ES-I3 (cell line): ENCODE measurements at regions not wholly inside any gene's neighbourhood (a gene's known extent, or its start where the extent isn't known, plus 50 kb on each side); places are given as distances from the start of the nearest gene placed in this dataset.
A peak's percentile ranks its signal among the peaks of the same experiment; 100 is the strongest.
"Not testable (repeated sequence)": the region's sequence is repeated elsewhere in the genome, so short reads cannot be mapped to it uniquely, and the experiment has no call there.

Source experiments
- H3K36me3 ChIP-seq: 2 replicates; pipeline ENCODE4 v1.6.1; 2013; ENCODE audit warnings: mild to moderate bottlenecking, low read length, control low read depth, moderate library complexity; ENCODE audit not compliant: insufficient read depth
- H3K4me1 ChIP-seq: 2 replicates; pipeline ENCODE4 v1.6.1; 2013; ENCODE audit warnings: mild to moderate bottlenecking, control low read depth, low read length; ENCODE audit not compliant: insufficient read depth
- H3K9ac ChIP-seq: 2 replicates; pipeline ENCODE4 v1.6.1; 2013; ENCODE audit warnings: low read depth, mild to moderate bottlenecking, low read length, moderate library complexity
- H3K9me3 ChIP-seq: 2 replicates; pipeline ENCODE4 v1.6.1; 2013; ENCODE audit warnings: mild to moderate bottlenecking, low read length, moderate library complexity; ENCODE audit not compliant: control insufficient read depth, insufficient read depth

DNA sequence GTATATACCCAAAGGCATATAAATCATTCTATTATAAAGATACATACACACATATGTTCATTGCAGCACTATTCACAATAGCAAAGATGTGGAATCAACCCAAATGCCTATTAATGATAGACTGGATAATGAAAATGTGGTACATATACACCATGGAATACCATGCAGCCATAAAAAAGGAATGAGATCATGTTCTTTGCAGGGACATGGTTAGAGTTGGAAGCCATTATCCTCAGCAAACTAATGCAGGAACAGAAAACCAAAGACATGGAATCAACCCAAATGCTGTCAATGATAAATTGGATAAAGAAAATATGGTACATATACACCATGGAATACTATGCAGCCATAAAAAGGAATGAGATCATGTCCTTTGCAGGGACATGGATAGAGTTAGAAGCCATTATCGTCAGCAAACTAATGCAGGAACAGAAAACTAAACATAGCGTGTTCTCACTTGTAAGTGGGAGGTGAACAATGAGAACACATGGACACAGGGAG, 166.4 kb downstream of the TPBG start:
- not testable (repeated sequence) for H3K9me3 ChIP-seq, H3K4me1 ChIP-seq, H3K9ac ChIP-seq, H3K36me3 ChIP-seq

DNA sequence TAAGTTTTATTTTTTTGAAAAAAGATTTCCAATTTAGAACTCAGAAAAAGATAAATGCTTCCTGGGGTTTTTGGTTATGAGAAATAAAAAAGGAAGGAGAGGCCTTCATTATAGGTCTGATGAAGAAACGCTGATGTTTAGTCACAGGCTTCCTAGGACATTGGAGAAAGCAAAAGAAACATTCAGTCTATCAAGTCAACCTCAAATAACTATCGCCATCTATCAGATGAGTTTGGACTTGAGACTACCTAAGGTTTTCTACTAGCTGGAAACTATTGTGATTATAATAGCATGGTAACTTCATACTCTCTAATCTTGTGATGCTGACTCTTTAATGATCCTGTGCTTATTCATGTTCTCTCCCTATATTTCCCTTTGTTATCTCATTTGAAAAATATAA, 171.3 kb downstream of the TPBG start:
- no peak overlapping the region for H3K9ac ChIP-seq
- no peaks in the 10 kb centered on the region for H3K36me3 ChIP-seq
- H3K4me1 ChIP-seq = no peaks in the 10 kb centered on the region
- H3K9me3 ChIP-seq = no peaks in the 10 kb centered on the region; the same call in 1 of the 2 replicates

DNA sequence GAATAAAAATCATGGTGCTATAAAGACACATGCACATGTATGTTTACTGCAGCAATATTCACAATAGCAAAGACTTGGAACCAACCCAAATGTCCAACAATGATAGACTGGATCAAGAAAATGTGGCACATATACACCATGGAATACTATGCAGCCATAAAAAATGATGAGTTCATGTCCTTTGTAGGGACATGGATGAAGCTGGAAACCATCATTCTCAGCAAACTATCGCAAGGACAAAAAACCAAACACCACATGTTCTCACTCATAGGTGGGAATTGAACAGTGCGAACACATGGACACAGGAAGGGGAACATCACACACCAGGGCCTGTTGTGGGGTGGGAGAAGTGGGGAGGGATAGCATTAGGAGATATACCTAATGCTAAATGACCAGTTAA, 185.9 kb downstream of the TPBG start:
- not testable (repeated sequence) for H3K4me1 ChIP-seq, H3K9ac ChIP-seq, H3K9me3 ChIP-seq, H3K36me3 ChIP-seq

DNA sequence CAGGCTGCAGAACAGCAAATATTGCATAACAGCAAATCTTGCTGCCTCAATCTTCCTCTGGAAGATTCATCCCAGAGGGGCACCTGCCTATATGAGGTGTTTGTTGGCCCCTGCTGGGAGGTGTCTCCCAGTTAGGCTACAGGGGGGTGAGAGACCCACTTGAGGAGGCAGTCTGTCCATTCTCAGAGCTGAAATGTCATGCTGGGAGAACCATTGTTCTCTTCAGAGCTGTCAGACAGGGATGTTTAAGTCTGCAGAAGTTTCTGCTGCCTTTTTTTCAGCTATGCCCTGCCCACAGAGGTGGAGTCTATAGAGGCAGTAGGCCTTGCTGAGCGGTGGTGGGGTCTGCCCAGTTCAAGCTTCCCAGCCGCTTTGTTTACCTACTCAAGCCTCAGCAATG, 187.7 kb downstream of the TPBG start:
- not testable (repeated sequence) for H3K9ac ChIP-seq

DNA sequence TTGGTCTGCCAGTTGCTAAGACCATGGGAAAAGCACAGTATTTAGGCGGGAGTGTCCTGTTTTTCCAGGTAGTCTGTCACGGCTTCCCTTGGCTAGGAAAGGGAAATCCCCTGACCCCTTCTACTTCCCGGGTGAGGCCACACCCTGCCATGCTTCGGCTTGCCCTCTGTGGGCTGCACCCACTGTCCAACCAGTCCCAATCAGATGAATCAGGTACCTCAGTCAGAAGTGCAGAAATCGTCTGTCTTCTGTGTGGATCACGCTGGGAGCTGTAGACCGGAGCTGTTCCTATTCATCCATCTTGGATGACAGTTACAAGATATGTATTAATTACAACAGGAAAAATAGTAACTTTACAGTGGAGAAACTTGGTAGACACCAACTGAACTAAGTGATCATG, 188.2 kb downstream of the TPBG start:
- Histone ChIP-seq H3K9me3 (no peaks in the 10 kb centered on the region), H3K36me3 (no peaks in the 10 kb centered on the region), H3K4me1 (no peaks in the 10 kb centered on the region), H3K9ac (no peak overlapping the region)

More for the DNA sequence above, 187.7 kb downstream of the TPBG start:
- H3K9me3 ChIP-seq, H3K36me3 ChIP-seq, H3K4me1 ChIP-seq: not testable (repeated sequence)

DNA sequence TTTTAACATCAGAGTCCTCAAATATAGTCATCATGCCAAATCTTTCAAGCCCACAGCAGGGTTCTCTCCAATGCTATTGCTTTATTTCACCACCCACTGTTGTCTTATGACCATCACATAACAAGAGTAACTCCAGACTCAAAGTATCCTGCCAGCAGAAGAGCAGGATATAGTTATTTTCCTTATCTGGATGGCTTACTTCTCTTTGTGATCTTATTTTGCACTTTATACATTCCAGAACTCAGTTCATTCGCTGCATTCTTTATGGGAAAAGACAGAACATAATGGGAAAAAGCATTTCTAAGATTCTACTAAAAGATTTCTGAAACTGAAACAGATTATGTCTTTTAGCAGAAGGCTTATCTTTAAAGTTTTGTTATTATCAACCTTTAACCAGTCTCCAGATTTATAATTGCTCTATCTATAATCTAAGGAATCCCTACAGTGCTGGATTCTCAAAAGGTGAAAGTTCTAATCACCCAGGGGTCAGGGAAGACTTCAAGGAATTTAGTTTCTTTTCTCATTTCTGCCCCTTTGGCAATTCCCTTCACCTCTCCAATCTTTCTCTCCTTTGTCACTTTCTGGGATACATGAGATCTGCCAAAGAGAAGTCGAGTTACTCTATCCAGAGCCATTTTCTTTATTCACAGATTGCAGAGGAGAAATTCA, 190.4 kb downstream of the TPBG start:
- H3K4me1 ChIP-seq = no peaks in the 10 kb centered on the region
- no peaks in the 10 kb centered on the region for H3K9me3 ChIP-seq
- no peak overlapping the region for H3K9ac ChIP-seq
- no peaks in the 10 kb centered on the region for H3K36me3 ChIP-seq

DNA sequence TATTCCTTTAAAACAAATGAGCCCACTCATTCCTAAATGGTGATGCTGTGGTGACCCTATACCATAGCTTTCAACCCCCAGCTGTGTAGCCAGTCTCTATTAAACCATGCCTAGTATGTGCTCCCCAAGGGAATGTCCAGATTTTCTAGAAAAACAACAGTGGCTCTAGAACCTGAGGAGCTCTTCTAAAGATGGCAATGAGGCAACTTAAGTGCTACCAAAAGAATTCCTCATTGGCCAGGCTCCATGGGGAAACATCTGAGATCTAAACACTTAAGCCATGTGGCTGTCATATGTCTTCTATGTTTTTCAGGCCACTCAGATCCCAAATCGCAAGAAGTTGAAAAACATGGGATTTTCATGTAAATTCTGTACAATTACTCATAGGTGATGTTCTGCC, 191.0 kb downstream of the TPBG start:
- Histone ChIP-seq H3K4me1 (no peaks in the 10 kb centered on the region), H3K9me3 (no peaks in the 10 kb centered on the region), H3K9ac (no peak overlapping the region), H3K36me3 (no peaks in the 10 kb centered on the region)

DNA sequence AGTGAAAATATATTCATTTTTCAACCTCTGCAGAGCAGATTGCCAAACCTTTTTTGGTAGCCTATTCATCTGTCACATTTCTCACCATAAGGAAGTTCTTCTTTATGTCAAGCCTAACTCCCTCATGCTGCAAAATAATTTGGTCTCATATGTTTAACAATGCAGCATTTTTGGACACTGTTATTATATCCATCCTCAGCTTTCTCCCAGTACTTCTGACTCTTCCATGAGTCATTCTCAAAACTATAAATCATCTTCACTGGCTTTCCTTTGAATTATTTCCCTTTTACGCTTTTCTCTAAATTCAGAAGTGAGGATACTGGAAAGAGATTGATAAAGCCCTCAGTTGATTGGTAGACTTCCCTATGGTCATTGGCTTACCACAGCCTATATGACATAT, 192.2 kb downstream of the TPBG start:
- Histone ChIP-seq H3K9me3 (no peaks in the 10 kb centered on the region), H3K4me1 (no peaks in the 10 kb centered on the region), H3K9ac (no peak overlapping the region), H3K36me3 (no peaks in the 10 kb centered on the region)

DNA sequence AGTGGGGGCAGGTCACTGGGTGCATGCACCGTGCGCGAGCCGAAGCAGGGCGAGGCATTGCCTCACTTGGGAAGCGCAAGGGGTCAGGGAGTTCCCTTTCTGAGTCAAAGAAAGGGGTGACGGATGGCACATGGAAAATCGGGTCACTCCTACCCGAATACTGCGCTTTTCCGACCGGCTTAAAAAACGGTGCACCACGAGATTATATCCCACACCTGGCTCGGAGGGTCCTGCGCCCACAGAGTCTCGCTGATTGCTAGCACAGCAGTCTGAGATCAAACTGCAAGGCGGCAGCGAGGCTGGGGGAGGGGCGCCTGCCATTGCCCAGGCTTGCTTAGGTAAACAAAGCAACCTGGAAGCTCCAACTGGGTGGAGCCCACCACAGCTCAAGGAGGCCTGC, 194.9 kb downstream of the TPBG start:
- not testable (repeated sequence) for H3K4me1 ChIP-seq, H3K9me3 ChIP-seq
- H3K9ac ChIP-seq = peak overlapping the region; percentile 29; the same call in 1 of the 2 replicates

DNA sequence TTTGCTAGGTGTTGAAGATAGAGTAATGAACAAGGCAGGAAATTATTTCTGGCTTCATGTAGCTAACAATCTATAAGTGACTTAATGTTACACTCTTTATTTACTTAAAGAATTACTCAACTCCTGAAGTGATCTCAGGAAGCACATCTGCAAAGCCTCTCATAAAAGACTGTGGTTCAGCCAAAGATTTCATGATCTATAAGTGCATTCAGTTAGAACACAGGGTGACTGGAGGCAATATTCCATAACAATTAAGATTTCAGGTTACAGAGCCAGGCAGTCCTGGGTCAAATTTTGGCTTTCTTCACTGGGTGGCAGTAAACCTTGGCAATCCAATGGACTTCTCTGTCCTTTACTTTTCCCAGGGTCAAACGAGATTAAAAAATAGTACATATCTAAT, 204.0 kb downstream of the TPBG start:
- Histone ChIP-seq H3K4me1 (no peaks in the 10 kb centered on the region), H3K9ac (no peak overlapping the region), H3K36me3 (no peaks in the 10 kb centered on the region), H3K9me3 (no peaks in the 10 kb centered on the region)

More for the DNA sequence above, 194.9 kb downstream of the TPBG start:
- H3K36me3 ChIP-seq = not testable (repeated sequence)

DNA sequence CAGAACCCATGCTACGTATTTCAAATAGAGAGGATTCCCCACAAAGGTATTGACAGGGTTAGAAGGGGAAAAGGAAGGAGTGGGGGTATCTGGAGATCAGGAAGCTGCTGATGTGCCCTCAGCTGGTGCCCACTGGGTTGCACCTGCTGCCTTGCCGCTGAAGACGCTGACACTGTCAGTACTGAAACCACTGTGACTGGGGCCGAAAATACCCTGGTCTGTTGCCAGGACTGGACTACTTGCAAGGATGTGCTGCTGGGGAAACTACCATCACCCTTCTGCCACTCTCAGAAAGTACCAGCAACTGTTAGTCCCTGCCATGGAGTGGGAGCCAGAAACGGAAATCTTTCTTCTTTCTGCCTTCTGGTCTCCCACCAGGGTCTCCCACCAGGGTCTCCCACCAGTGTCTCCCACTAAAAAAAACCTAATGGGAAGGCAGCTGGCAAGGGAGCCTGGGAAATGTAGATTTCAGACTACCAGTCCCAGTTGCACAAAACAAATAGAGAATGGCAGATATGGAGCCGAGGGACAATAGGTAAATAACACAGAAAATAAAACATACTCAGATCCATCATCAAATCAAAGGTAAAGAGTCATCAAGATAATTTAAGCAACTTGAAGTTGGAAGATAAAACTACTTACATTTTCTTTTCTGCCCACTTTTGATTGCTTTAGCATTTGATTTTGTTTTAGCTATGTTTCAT, 204.8 kb downstream of the TPBG start:
- no peak overlapping the region for H3K9ac ChIP-seq
- no peaks in the 10 kb centered on the region for H3K4me1 ChIP-seq
- no peaks in the 10 kb centered on the region for H3K36me3 ChIP-seq
- no peaks in the 10 kb centered on the region for H3K9me3 ChIP-seq

DNA sequence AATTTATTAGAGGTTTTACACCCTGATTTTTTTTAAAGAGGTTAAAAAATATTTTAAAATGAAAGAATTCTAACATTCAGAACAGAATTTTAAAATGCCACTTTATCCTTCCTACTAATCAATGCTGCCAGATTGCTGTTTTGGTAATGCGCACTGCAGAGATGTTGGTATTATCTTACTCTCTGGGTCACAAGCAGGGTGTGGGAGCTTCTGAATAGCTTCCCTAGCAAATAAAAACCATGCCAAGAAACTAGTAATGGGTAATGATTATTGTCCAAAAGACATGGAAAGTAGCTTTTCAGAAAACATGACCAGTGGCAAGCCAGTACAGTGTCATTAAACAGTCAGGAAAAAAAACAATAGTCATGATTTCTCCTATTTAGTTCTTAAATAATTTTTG, 205.4 kb downstream of the TPBG start:
- H3K4me1 ChIP-seq = no peaks in the 10 kb centered on the region
- no peak overlapping the region for H3K9ac ChIP-seq
- no peaks in the 10 kb centered on the region for H3K36me3 ChIP-seq
- no peaks in the 10 kb centered on the region for H3K9me3 ChIP-seq

DNA sequence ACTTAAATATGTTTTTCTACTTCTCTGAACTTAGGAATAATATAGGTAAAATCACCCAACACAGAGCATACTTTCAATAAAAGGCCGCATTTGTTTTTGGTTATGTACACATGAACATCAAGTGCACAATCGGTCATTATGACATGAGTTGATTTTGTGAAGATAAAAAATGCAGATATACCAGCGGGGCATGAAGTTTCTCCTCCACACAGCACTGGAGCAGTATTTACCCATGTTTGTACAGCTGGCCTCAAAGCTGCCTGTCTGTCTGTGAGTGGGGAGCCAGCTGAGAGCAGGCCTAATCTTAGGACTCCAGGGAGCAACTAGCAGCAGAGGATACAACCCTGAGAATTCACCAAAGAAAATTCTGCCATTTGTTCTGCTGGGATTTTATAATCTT, 206.5 kb downstream of the TPBG start:
- no peak overlapping the region for H3K9ac ChIP-seq
- H3K9me3 ChIP-seq = no peaks in the 10 kb centered on the region
- no peaks in the 10 kb centered on the region for H3K4me1 ChIP-seq
- H3K36me3 ChIP-seq = no peaks in the 10 kb centered on the region

DNA sequence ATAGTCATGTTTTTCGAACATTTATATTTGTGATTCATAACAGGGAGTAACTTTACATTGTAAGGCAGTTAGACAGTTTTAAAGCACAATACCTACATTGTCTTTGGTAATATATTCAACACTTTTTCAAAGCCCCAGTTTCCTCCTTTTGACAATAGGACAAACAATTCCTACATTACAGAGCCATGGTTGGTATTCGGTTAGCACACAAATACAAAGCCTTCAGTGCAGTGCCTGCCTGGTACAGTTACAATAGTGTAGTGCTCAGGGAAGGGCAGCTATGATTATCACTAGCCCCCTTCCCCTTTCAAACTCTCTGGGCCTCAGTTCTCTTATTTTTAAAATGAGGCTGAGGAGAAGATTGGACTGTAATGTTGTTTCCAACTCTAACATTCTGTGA, 207.8 kb downstream of the TPBG start:
- H3K4me1 ChIP-seq = no peaks in the 10 kb centered on the region
- no peaks in the 10 kb centered on the region for H3K36me3 ChIP-seq
- H3K9me3 ChIP-seq = no peaks in the 10 kb centered on the region
- H3K9ac ChIP-seq = no peak overlapping the region

DNA sequence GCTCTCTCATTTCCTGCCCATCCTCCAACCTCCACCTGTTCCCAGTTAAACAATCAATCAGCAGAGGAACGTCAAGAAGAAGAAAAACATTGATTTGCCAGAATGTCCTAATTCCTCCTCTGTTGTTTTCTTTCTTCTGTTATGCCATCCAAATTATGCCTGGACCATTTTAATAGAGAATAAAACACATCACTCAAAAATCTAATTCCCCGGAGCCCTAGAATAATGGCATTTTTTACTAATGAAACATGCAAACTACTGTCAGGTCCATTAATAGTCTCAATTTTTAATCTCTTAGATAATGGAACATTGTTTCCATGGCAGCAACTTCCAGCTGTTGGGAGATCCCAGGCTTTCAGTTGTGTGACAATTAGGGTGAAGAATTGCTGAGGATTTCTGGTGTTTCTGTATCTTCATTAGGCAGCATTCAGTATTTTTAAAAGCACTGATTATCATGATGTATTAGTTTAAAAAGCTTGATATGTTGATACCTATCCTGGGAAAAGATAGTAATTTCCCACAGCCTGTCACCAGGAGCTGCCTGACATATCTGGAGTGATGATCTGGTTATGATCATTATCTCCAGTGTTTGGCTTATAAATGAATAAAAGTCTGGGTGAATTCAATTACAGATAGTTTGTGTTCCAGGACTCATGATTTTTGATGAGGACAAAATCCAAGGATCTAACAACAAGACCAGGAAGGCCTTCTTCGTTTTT, 209.8 kb downstream of the TPBG start:
- no peaks in the 10 kb centered on the region for H3K9me3 ChIP-seq
- no peaks in the 10 kb centered on the region for H3K4me1 ChIP-seq
- H3K9ac ChIP-seq = no peak overlapping the region
- no peaks in the 10 kb centered on the region for H3K36me3 ChIP-seq
